T1000 (cell line): ENCODE measurements at regions not wholly inside any gene's neighbourhood (a gene's known extent, or its start where the extent isn't known, plus 50 kb on each side); places are given as distances from the start of the nearest gene placed in this dataset.

Source experiments
- DNase-seq: peaks from one replicate; lab custom pipeline; 2025; ENCODE audit warnings: mixed read lengths; lab: John Stamatoyannopoulos, UW

- no peak for DNase-seq
These were observed 118.8 kb downstream of the GYPC start for GRCh38 chr2:126774761-126775160.

- no peak for DNase-seq
These were observed 119.5 kb downstream of the GYPC start for GRCh38 chr2:126775300-126775985.

GRCh38 chr2:126776255-126776654 lies 120.3 kb downstream of the GYPC start:
- DNase-seq: no peak

- peak; percentile 67 for DNase-seq
These were observed 121.0 kb downstream of the GYPC start for GRCh38 chr2:126776692-126777619.

- no peak for DNase-seq
These were observed 121.1 kb upstream of the TEX51 start for GRCh38 chr2:126777620-126777978.

GRCh38 chr2:126778561-126779501 lies 119.9 kb upstream of the TEX51 start:
- no peak for DNase-seq

- no peak for DNase-seq
These were observed 117.5 kb upstream of the TEX51 start for GRCh38 chr2:126781206-126781605.

- no peak for DNase-seq
These were observed 116.9 kb upstream of the TEX51 start for GRCh38 chr2:126781806-126782205.

GRCh38 chr2:126782648-126783047 lies 116.0 kb upstream of the TEX51 start:
- DNase-seq: no peak

- DNase-seq: no peak
These were observed 115.3 kb upstream of the TEX51 start for GRCh38 chr2:126783341-126783740.

GRCh38 chr2:126784045-126784444 lies 114.6 kb upstream of the TEX51 start:
- DNase-seq: no peak

GRCh38 chr2:126784621-126785020 lies 114.1 kb upstream of the TEX51 start:
- DNase-seq: no peak

GRCh38 chr2:126785236-126785635 lies 113.5 kb upstream of the TEX51 start:
- no peak for DNase-seq

- no peak for DNase-seq
These were observed 112.8 kb upstream of the TEX51 start for GRCh38 chr2:126785862-126786261.

- DNase-seq: no peak
These were observed 111.9 kb upstream of the TEX51 start for GRCh38 chr2:126786765-126787164.

GRCh38 chr2:126787289-126787688 lies 111.4 kb upstream of the TEX51 start:
- DNase-seq: no peak

- DNase-seq: no peak
These were observed 110.6 kb upstream of the TEX51 start for GRCh38 chr2:126788113-126788512.

GRCh38 chr2:126788652-126789051 lies 110.0 kb upstream of the TEX51 start:
- no peak for DNase-seq

GRCh38 chr2:126790987-126791780 lies 107.5 kb upstream of the TEX51 start:
- no peak for DNase-seq

- no peak for DNase-seq
These were observed 106.5 kb upstream of the TEX51 start for GRCh38 chr2:126792186-126792585.

GRCh38 chr2:126792993-126793392 lies 105.7 kb upstream of the TEX51 start:
- no peak for DNase-seq
